GM12892 (cell line): ENCODE measurements at regions not wholly inside any gene's neighbourhood (a gene's known extent, or its start where the extent isn't known, plus 50 kb on each side); places are given as distances from the start of the nearest gene placed in this dataset.
"Not testable (repeated sequence)": the region's sequence is repeated elsewhere in the genome, so short reads cannot be mapped to it uniquely, and the experiment has no call there.

ENCODE experiments used
- POLR2A ChIP-seq: IDR thresholded peaks from 2 replicates; pipeline ENCODE4 v1.6.1; 2011; ENCODE audit warnings: low read depth, low read length, control low read depth
- POLR2AphosphoS5 ChIP-seq: IDR thresholded peaks from 2 replicates; pipeline ENCODE4 v1.6.1; 2011; ENCODE audit warnings: low read depth, low read length, control low read depth

DNA sequence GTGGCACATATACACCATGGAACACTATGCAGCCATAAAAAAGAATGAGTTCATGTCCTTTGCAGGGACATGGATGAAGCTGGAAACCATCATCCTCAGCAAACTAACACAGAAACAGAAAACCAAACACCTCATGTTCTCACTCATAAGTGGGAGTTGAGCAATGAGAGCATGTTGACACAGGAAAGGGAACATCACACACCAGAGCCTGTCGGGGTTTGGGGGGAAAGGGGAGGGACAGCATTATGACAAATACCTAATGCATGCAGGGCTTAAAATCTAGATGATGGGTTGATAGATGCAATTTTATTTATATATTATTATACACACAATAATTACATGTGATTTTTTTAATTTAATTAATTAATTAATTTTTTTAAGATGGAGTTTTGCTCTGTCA, 72.8 kb upstream of the WARS2 start:
- not testable (repeated sequence) for TF ChIP-seq POLR2A, POLR2AphosphoS5
